HFFc6 (cell line): ENCODE measurements at regions not wholly inside any gene's neighbourhood (a gene's known extent, or its start where the extent isn't known, plus 50 kb on each side); places are given as distances from the start of the nearest gene placed in this dataset.

Source experiments
- DNase-seq: peaks from one replicate; pipeline ENCODE4 v3.0.0-alpha.2; 2018
- H3K27ac Mint-ChIP-seq: 2 replicates; pipeline ENCODE4 v1.8.0; 2020; ENCODE audit warnings: mild to moderate bottlenecking, mixed read lengths
- H3K27me3 Mint-ChIP-seq: 2 replicates; pipeline ENCODE4 v1.8.0; 2021; ENCODE audit warnings: mild to moderate bottlenecking, moderate library complexity, mixed read lengths; ENCODE audit not compliant: insufficient read depth
- H3K36me3 Mint-ChIP-seq: 2 replicates; pipeline ENCODE4 v1.8.0; 2021; ENCODE audit warnings: low read depth, mixed read lengths
- H3K4me1 Mint-ChIP-seq: 2 replicates; pipeline ENCODE4 v1.8.0; 2020; ENCODE audit warnings: low read depth, mixed read lengths
- H3K4me3 Mint-ChIP-seq: 2 replicates; pipeline ENCODE4 v1.8.0; 2020; ENCODE audit warnings: mild to moderate bottlenecking, moderate library complexity, mixed read lengths
- H3K9me3 Mint-ChIP-seq: 2 replicates; pipeline ENCODE4 v1.8.0; 2020; ENCODE audit warnings: mild to moderate bottlenecking, mixed read lengths
- CTCF ChIP-seq: fragments of 200-600 bp; sonication (generic); IDR thresholded peaks from 2 replicates; pipeline ENCODE4 v1.5.0; 2021; ENCODE audit warnings: antibody characterized with exemption, mild to moderate bottlenecking

GRCh38 chr7:133190650-133191049, 62.2 kb upstream of the EXOC4 start:
- H3K4me3 Mint-ChIP-seq = no peak overlapping the region
- peaks cover 6% of the 10 kb centered on the region for H3K27me3 Mint-ChIP-seq

GRCh38 chr7:133191787-133192186, 61.1 kb upstream of the EXOC4 start:
- H3K27ac Mint-ChIP-seq = no peak overlapping the region
- H3K36me3 Mint-ChIP-seq = no peaks in the 10 kb centered on the region
- no peak for TF ChIP-seq CTCF
- no peak overlapping the region for H3K4me3 Mint-ChIP-seq
- DNase-seq = no peak
- peaks cover 6% of the 10 kb centered on the region for H3K27me3 Mint-ChIP-seq
- H3K9me3 Mint-ChIP-seq = no peaks in the 10 kb centered on the region
- no peaks in the 10 kb centered on the region for H3K4me1 Mint-ChIP-seq

More at GRCh38 chr7:133190650-133191049, 62.2 kb upstream of the EXOC4 start:
- no peak for DNase-seq
- Mint-ChIP-seq H3K4me1 (no peaks in the 10 kb centered on the region), H3K36me3 (no peaks in the 10 kb centered on the region), H3K9me3 (no peaks in the 10 kb centered on the region), H3K27ac (no peak overlapping the region)
- no peak for TF ChIP-seq CTCF

- H3K4me3 Mint-ChIP-seq = no peak overlapping the region
- no peak overlapping the region for H3K27ac Mint-ChIP-seq
- no peaks in the 10 kb centered on the region for H3K9me3 Mint-ChIP-seq
- H3K36me3 Mint-ChIP-seq = no peaks in the 10 kb centered on the region
- H3K27me3 Mint-ChIP-seq = peaks cover 15% of the 10 kb centered on the region
- no peak for DNase-seq
- no peak for TF ChIP-seq CTCF
- H3K4me1 Mint-ChIP-seq = no peaks in the 10 kb centered on the region
Measured at GRCh38 chr7:133195868-133196267, 57.0 kb upstream of the EXOC4 start.

- no peak for TF ChIP-seq CTCF
- H3K9me3 Mint-ChIP-seq = no peaks in the 10 kb centered on the region
Measured at GRCh38 chr7:133196856-133197612, 55.8 kb upstream of the EXOC4 start.

GRCh38 chr7:133197972-133198544, 54.8 kb upstream of the EXOC4 start:
- Mint-ChIP-seq H3K4me1 (no peaks in the 10 kb centered on the region), H3K4me3 (no peak overlapping the region), H3K27ac (no peak overlapping the region), H3K27me3 (peaks cover 11% of the 10 kb centered on the region), H3K36me3 (no peaks in the 10 kb centered on the region), H3K9me3 (no peaks in the 10 kb centered on the region)
- TF ChIP-seq CTCF = no peak
- DNase-seq = no peak

More at GRCh38 chr7:133196856-133197612, 55.8 kb upstream of the EXOC4 start:
- no peak overlapping the region for H3K4me3 Mint-ChIP-seq
- H3K36me3 Mint-ChIP-seq = no peaks in the 10 kb centered on the region
- no peak for DNase-seq
- peaks cover 11% of the 10 kb centered on the region for H3K27me3 Mint-ChIP-seq
- H3K4me1 Mint-ChIP-seq = no peaks in the 10 kb centered on the region
- no peak overlapping the region for H3K27ac Mint-ChIP-seq
